ENCODE measurements at regions not wholly inside any gene's neighbourhood (a gene's known extent, or its start where the extent isn't known, plus 50 kb on each side); places are given as distances from the start of the nearest gene placed in this dataset.

- Histone ChIP-seq H4K20me1 (ENCODE audit: insufficient read depth, low read depth, low read length) (no peaks in the 10 kb centered on the region), H3K9ac (ENCODE audit: low read length) (no peak overlapping the region), H3K27ac (ENCODE audit: low read length) (no peak overlapping the region), H3K27me3 (ENCODE audit: low read length) (no peaks in the 10 kb centered on the region), H3K4me2 (ENCODE audit: low read depth, low read length, poor library complexity, severe bottlenecking) (no peak overlapping the region), H3K4me3 (ENCODE audit: low read length) (no peak overlapping the region), H3K9me2 (replicated peaks; ENCODE audit: insufficient read depth, low read length) (no peaks in the 10 kb centered on the region), H3K9me3 (ENCODE audit: low read length) (no peaks in the 10 kb centered on the region), H3K36me3 (ENCODE audit: insufficient read depth, low read length) (no peaks in the 10 kb centered on the region), H3K79me2 (ENCODE audit: low read length) (no peaks in the 10 kb centered on the region), H2AFZ (ENCODE audit: low read length) (no peak overlapping the region), H3K4me1 (ENCODE audit: low read length) (no peaks in the 10 kb centered on the region)
- DNase-seq, result no peak
Measured at GRCh38 chr1:63238721-63239120, 83.6 kb upstream of the FOXD3 start.

- H3K27me3 ChIP-seq (ENCODE audit: low read length), result no peaks in the 10 kb centered on the region
- no peaks in the 10 kb centered on the region for H3K9me2 ChIP-seq (replicated peaks; ENCODE audit: insufficient read depth, low read length)
- no peak for DNase-seq
- H3K9me3 ChIP-seq (ENCODE audit: low read length), result no peaks in the 10 kb centered on the region
- H3K36me3 ChIP-seq (ENCODE audit: insufficient read depth, low read length), result no peaks in the 10 kb centered on the region
- no peak overlapping the region for H3K27ac ChIP-seq (ENCODE audit: low read length)
- no peaks in the 10 kb centered on the region for H3K4me1 ChIP-seq (ENCODE audit: low read length)
- no peak overlapping the region for H3K4me3 ChIP-seq (ENCODE audit: low read length)
- no peak overlapping the region for H3K4me2 ChIP-seq (ENCODE audit: low read depth, low read length, poor library complexity, severe bottlenecking)
- no peak overlapping the region for H3K9ac ChIP-seq (ENCODE audit: low read length)
- H3K79me2 ChIP-seq (ENCODE audit: low read length), result no peaks in the 10 kb centered on the region
- no peak overlapping the region for H2AFZ ChIP-seq (ENCODE audit: low read length)
- no peaks in the 10 kb centered on the region for H4K20me1 ChIP-seq (ENCODE audit: insufficient read depth, low read depth, low read length)
Measured at GRCh38 chr1:63245186-63245585, 77.2 kb upstream of the FOXD3 start.

- H3K27ac ChIP-seq (ENCODE audit: low read length), result no peak overlapping the region
- H3K27me3 ChIP-seq (ENCODE audit: low read length), result no peaks in the 10 kb centered on the region
- no peaks in the 10 kb centered on the region for H3K9me2 ChIP-seq (replicated peaks; ENCODE audit: insufficient read depth, low read length)
- H3K9ac ChIP-seq (ENCODE audit: low read length), result no peak overlapping the region
- no peaks in the 10 kb centered on the region for H3K9me3 ChIP-seq (ENCODE audit: low read length)
- no peak overlapping the region for H3K4me2 ChIP-seq (ENCODE audit: low read depth, low read length, poor library complexity, severe bottlenecking)
- DNase-seq, result no peak
- H3K36me3 ChIP-seq (ENCODE audit: insufficient read depth, low read length), result no peaks in the 10 kb centered on the region
- H2AFZ ChIP-seq (ENCODE audit: low read length), result no peak overlapping the region
- H3K79me2 ChIP-seq (ENCODE audit: low read length), result no peaks in the 10 kb centered on the region
- H4K20me1 ChIP-seq (ENCODE audit: insufficient read depth, low read depth, low read length), result no peaks in the 10 kb centered on the region
- no peaks in the 10 kb centered on the region for H3K4me1 ChIP-seq (ENCODE audit: low read length)
- H3K4me3 ChIP-seq (ENCODE audit: low read length), result no peak overlapping the region
Measured at GRCh38 chr1:63248216-63248615, 74.2 kb upstream of the FOXD3 start.

GRCh38 chr1:63255153-63255552, 67.2 kb upstream of the FOXD3 start:
- H3K4me3 ChIP-seq (ENCODE audit: low read length), result no peak overlapping the region
- no peaks in the 10 kb centered on the region for H3K9me3 ChIP-seq (ENCODE audit: low read length)
- no peak for DNase-seq
- H3K36me3 ChIP-seq (ENCODE audit: insufficient read depth, low read length), result no peaks in the 10 kb centered on the region
- H2AFZ ChIP-seq (ENCODE audit: low read length), result no peak overlapping the region
- H3K4me2 ChIP-seq (ENCODE audit: low read depth, low read length, poor library complexity, severe bottlenecking), result no peak overlapping the region
- no peaks in the 10 kb centered on the region for H3K9me2 ChIP-seq (replicated peaks; ENCODE audit: insufficient read depth, low read length)
- H3K4me1 ChIP-seq (ENCODE audit: low read length), result no peaks in the 10 kb centered on the region
- no peak overlapping the region for H3K27ac ChIP-seq (ENCODE audit: low read length)
- H3K9ac ChIP-seq (ENCODE audit: low read length), result no peak overlapping the region
- no peaks in the 10 kb centered on the region for H3K79me2 ChIP-seq (ENCODE audit: low read length)
- H4K20me1 ChIP-seq (ENCODE audit: insufficient read depth, low read depth, low read length), result no peaks in the 10 kb centered on the region
- no peaks in the 10 kb centered on the region; the same call in 1 of the 2 replicates for H3K27me3 ChIP-seq (ENCODE audit: low read length)

GRCh38 chr1:63261736-63262458, 60.5 kb upstream of the FOXD3 start:
- Histone ChIP-seq H3K79me2 (ENCODE audit: low read length) (no peaks in the 10 kb centered on the region), H4K20me1 (ENCODE audit: insufficient read depth, low read depth, low read length) (no peaks in the 10 kb centered on the region), H3K4me2 (ENCODE audit: low read depth, low read length, poor library complexity, severe bottlenecking) (no peak overlapping the region)

GRCh38 chr1:63262459-63262770, 60.0 kb upstream of the FOXD3 start:
- no peak overlapping the region for H3K4me3 ChIP-seq (ENCODE audit: low read length)
- H3K79me2 ChIP-seq (ENCODE audit: low read length), result no peaks in the 10 kb centered on the region
- no peaks in the 10 kb centered on the region; the same call in 1 of the 2 replicates for H3K27me3 ChIP-seq (ENCODE audit: low read length)
- no peak overlapping the region for H3K27ac ChIP-seq (ENCODE audit: low read length)
- H3K9me3 ChIP-seq (ENCODE audit: low read length), result no peaks in the 10 kb centered on the region
- H3K9me2 ChIP-seq (replicated peaks; ENCODE audit: insufficient read depth, low read length), result no peaks in the 10 kb centered on the region
- H3K36me3 ChIP-seq (ENCODE audit: insufficient read depth, low read length), result no peaks in the 10 kb centered on the region
- H3K4me1 ChIP-seq (ENCODE audit: low read length), result no peaks in the 10 kb centered on the region
- no peak overlapping the region for H2AFZ ChIP-seq (ENCODE audit: low read length)
- no peak overlapping the region for H3K9ac ChIP-seq (ENCODE audit: low read length)
- no peaks in the 10 kb centered on the region for H4K20me1 ChIP-seq (ENCODE audit: insufficient read depth, low read depth, low read length)
- DNase-seq, result no peak
- no peak overlapping the region for H3K4me2 ChIP-seq (ENCODE audit: low read depth, low read length, poor library complexity, severe bottlenecking)

More at GRCh38 chr1:63261736-63262458, 60.5 kb upstream of the FOXD3 start:
- Histone ChIP-seq H2AFZ (ENCODE audit: low read length) (no peak overlapping the region), H3K4me1 (ENCODE audit: low read length) (no peaks in the 10 kb centered on the region), H3K27me3 (ENCODE audit: low read length) (no peaks in the 10 kb centered on the region; the same call in 1 of the 2 replicates), H3K9me2 (replicated peaks; ENCODE audit: insufficient read depth, low read length) (no peaks in the 10 kb centered on the region), H3K36me3 (ENCODE audit: insufficient read depth, low read length) (no peaks in the 10 kb centered on the region), H3K9me3 (ENCODE audit: low read length) (no peaks in the 10 kb centered on the region), H3K4me3 (ENCODE audit: low read length) (no peak overlapping the region), H3K9ac (ENCODE audit: low read length) (no peak overlapping the region), H3K27ac (ENCODE audit: low read length) (no peak overlapping the region)
- no peak for DNase-seq

GRCh38 chr1:63264161-63264560, 58.2 kb upstream of the FOXD3 start:
- H3K9ac ChIP-seq (ENCODE audit: low read length), result no peak overlapping the region
- H3K4me1 ChIP-seq (ENCODE audit: low read length), result no peaks in the 10 kb centered on the region
- no peak overlapping the region for H3K4me3 ChIP-seq (ENCODE audit: low read length)
- no peaks in the 10 kb centered on the region for H4K20me1 ChIP-seq (ENCODE audit: insufficient read depth, low read depth, low read length)
- DNase-seq, result no peak
- H3K9me3 ChIP-seq (ENCODE audit: low read length), result no peaks in the 10 kb centered on the region
- H3K79me2 ChIP-seq (ENCODE audit: low read length), result no peaks in the 10 kb centered on the region
- H3K27me3 ChIP-seq (ENCODE audit: low read length), result no peaks in the 10 kb centered on the region
- H3K27ac ChIP-seq (ENCODE audit: low read length), result no peak overlapping the region
- H3K36me3 ChIP-seq (ENCODE audit: insufficient read depth, low read length), result no peaks in the 10 kb centered on the region
- no peak overlapping the region for H3K4me2 ChIP-seq (ENCODE audit: low read depth, low read length, poor library complexity, severe bottlenecking)
- H2AFZ ChIP-seq (ENCODE audit: low read length), result no peak overlapping the region
- no peaks in the 10 kb centered on the region for H3K9me2 ChIP-seq (replicated peaks; ENCODE audit: insufficient read depth, low read length)

- no peaks in the 10 kb centered on the region for H4K20me1 ChIP-seq (ENCODE audit: insufficient read depth, low read depth, low read length)
- H3K4me3 ChIP-seq (ENCODE audit: low read length), result no peak overlapping the region
- no peaks in the 10 kb centered on the region for H3K9me2 ChIP-seq (replicated peaks; ENCODE audit: insufficient read depth, low read length)
- H3K4me1 ChIP-seq (ENCODE audit: low read length), result no peaks in the 10 kb centered on the region
- DNase-seq, result no peak
- no peak overlapping the region for H3K4me2 ChIP-seq (ENCODE audit: low read depth, low read length, poor library complexity, severe bottlenecking)
- no peak overlapping the region for H2AFZ ChIP-seq (ENCODE audit: low read length)
- no peaks in the 10 kb centered on the region for H3K9me3 ChIP-seq (ENCODE audit: low read length)
- no peak overlapping the region for H3K27ac ChIP-seq (ENCODE audit: low read length)
- H3K27me3 ChIP-seq (ENCODE audit: low read length), result no peaks in the 10 kb centered on the region
- no peaks in the 10 kb centered on the region for H3K36me3 ChIP-seq (ENCODE audit: insufficient read depth, low read length)
- no peak overlapping the region for H3K9ac ChIP-seq (ENCODE audit: low read length)
- H3K79me2 ChIP-seq (ENCODE audit: low read length), result no peaks in the 10 kb centered on the region
Measured at GRCh38 chr1:63266857-63267256, 55.5 kb upstream of the FOXD3 start.
